ENCODE measurements at regions not wholly inside any gene's neighbourhood (a gene's known extent, or its start where the extent isn't known, plus 50 kb on each side); places are given as distances from the start of the nearest gene placed in this dataset.

DNA sequence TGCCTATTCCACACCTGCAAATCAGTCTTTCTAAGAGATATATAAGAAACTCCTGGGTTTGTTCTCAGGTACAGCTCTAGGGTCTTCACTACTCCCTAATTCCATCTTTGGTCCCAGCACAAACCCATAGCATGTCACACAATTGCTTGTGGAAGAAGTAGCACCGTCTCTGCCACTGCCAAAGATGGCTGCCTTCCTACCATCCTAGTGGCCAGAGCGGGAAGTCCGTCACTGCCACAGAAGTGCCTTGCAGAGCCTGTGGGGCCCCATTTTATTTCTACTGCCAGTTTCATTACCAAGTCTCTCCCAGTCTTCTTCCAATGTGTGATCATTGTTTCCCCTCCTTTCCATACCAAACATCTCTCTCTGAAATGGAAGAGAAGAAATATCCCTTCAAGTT lies 107.6 kb downstream of the CD47 start:
- Histone ChIP-seq H3K36me3 (ENCODE audit: control insufficient read depth in 2 of 2, insufficient read depth in 2 of 2, low read length in 1 of 2) (no peaks in the 10 kb centered on the region), H3K27me3 (ENCODE audit: control insufficient read depth in 2 of 2, insufficient read depth in 1 of 2, low read length in 1 of 2) (no peaks in the 10 kb centered on the region), H3K9me3 (ENCODE audit: control insufficient read depth in 2 of 2, insufficient read depth in 1 of 2, low read length in 1 of 2) (no peaks in the 10 kb centered on the region), H3K4me1 (ENCODE audit: control insufficient read depth in 2 of 2, insufficient read depth in 2 of 2, low read length in 2 of 2) (peaks cover 13 to 31% of the 10 kb centered on the region in 2 donors), H3K27ac (ENCODE audit: low read depth in 1 of 2, low read length in 1 of 2) (no peak overlapping the region), H3K4me3 (ENCODE audit: low read length in 2 of 2) (no peak overlapping the region)
- no peak for DNase-seq (ENCODE audit: low read depth in 6 of 9, low spot score in 9 of 9)
- WGBS, result 96% methylated on average over 3 of the region's 3 CpGs

DNA sequence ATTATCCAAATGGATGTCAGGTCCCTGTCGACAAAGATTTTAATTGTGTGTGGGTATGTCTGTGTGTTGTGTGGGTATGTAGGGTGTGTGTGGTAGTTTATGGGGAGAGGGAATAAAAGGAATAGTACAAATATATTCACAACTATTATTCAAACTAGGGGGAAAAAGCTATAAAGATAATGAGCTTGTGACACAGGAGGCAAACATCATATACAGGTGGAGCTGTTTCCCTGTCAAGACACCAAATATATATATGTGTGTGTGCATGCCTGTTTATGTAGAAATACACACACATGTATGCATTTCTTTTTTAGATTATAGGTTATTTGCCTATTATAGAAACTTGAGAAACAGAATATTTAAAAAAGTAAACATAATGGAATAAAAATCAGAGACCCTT lies 108.7 kb downstream of the CD47 start:
- no peaks in the 10 kb centered on the region for H3K27me3 ChIP-seq (ENCODE audit: control insufficient read depth in 2 of 2, insufficient read depth in 1 of 2, low read length in 1 of 2)
- H3K4me1 ChIP-seq (ENCODE audit: control insufficient read depth in 2 of 2, insufficient read depth in 2 of 2, low read length in 2 of 2), result peaks cover 17 to 33% of the 10 kb centered on the region in 2 donors

DNA sequence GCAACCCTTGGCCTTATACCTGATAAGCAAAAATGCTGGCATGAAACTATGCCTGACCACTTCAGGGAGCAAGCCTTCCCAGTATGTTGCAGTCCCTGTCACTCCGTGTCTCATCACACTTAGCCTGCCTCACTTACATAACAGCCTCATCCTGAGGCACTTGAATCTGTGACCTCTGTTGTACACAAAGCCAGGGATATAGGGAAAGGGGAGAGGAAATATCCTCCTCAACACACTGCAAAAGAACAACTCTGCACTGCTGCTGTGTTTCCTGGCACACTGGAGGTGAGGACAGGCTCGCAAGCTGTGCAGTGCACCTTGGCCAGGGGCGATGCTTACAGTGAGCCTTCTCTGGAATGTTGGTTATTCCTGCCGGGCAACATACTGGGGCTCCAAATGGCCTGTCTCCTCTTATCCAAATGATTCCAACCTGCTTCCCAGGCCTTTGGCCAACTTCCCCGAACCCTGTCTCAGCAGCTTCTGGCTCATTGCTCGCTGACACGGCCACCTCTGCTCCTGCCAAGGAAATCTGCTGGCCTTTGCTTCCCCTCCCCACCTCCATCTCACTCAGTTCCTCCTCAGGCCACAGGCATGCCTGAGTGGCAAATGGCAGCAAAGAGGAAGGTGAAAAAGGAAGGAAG lies 109.2 kb downstream of the CD47 start:
- DNase-seq (ENCODE audit: low read depth in 6 of 9, low spot score in 9 of 9), result no peak
- no peaks in the 10 kb centered on the region for H3K9me3 ChIP-seq (ENCODE audit: control insufficient read depth in 2 of 2, insufficient read depth in 1 of 2, low read length in 1 of 2)
- H3K27ac ChIP-seq (ENCODE audit: low read depth in 1 of 2, low read length in 1 of 2), result no peak overlapping the region
- WGBS, result 85% methylated on average over 7 of the region's 7 CpGs
- no peaks in the 10 kb centered on the region for H3K27me3 ChIP-seq (ENCODE audit: control insufficient read depth in 2 of 2, insufficient read depth in 1 of 2, low read length in 1 of 2)
- no peak overlapping the region for H3K4me3 ChIP-seq (ENCODE audit: low read length in 2 of 2)
- no peaks in the 10 kb centered on the region for H3K36me3 ChIP-seq (ENCODE audit: control insufficient read depth in 2 of 2, insufficient read depth in 2 of 2, low read length in 1 of 2)
- H3K4me1 ChIP-seq (ENCODE audit: control insufficient read depth in 2 of 2, insufficient read depth in 2 of 2, low read length in 2 of 2), result peaks cover 19 to 32% of the 10 kb centered on the region in 2 donors

More for the DNA sequence above, 108.7 kb downstream of the CD47 start:
- H3K27ac ChIP-seq (ENCODE audit: low read depth in 1 of 2, low read length in 1 of 2), result no peak overlapping the region
- no peaks in the 10 kb centered on the region for H3K36me3 ChIP-seq (ENCODE audit: control insufficient read depth in 2 of 2, insufficient read depth in 2 of 2, low read length in 1 of 2)
- no peaks in the 10 kb centered on the region for H3K9me3 ChIP-seq (ENCODE audit: control insufficient read depth in 2 of 2, insufficient read depth in 1 of 2, low read length in 1 of 2)
- H3K4me3 ChIP-seq (ENCODE audit: low read length in 2 of 2), result no peak overlapping the region
- WGBS, result 25% methylated on average over 1 of the region's 1 CpG
- no peak for DNase-seq (ENCODE audit: low read depth in 6 of 9, low spot score in 9 of 9)

DNA sequence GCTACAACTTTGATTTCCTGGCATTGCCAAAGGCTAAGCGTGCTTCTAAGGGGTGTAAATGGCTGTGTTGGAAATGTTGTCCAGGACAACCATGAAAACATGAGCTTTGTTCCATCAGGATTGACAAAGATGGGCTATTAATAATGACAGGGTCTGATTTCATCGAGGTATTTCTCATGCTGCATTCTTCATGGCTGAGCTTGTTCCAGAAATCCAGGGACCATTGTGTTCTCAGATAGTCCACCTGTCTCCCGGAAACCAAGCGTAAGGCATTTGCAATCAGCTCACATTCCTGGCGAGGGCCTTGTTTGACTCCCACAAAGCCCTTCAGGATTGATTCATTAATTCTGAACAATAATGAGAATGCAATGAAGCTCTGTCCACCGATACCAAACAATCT lies 111.3 kb downstream of the CD47 start:
- H3K9me3 ChIP-seq (ENCODE audit: control insufficient read depth in 2 of 2, insufficient read depth in 1 of 2, low read length in 1 of 2), result no peaks in the 10 kb centered on the region
- H3K27ac ChIP-seq (ENCODE audit: low read depth in 1 of 2, low read length in 1 of 2), result peak overlapping the region in 1 of 2 donors; percentile 8
- DNase-seq (ENCODE audit: low read depth in 6 of 9, low spot score in 9 of 9), result no peak
- no peak overlapping the region for H3K4me3 ChIP-seq (ENCODE audit: low read length in 2 of 2)
- H3K4me1 ChIP-seq (ENCODE audit: control insufficient read depth in 2 of 2, insufficient read depth in 2 of 2, low read length in 2 of 2), result peaks cover 34 to 44% of the 10 kb centered on the region in 2 donors
- no peaks in the 10 kb centered on the region for H3K27me3 ChIP-seq (ENCODE audit: control insufficient read depth in 2 of 2, insufficient read depth in 1 of 2, low read length in 1 of 2)
- WGBS, result 97% methylated on average over 6 of the region's 6 CpGs
- H3K36me3 ChIP-seq (ENCODE audit: control insufficient read depth in 2 of 2, insufficient read depth in 2 of 2, low read length in 1 of 2), result no peaks in the 10 kb centered on the region

DNA sequence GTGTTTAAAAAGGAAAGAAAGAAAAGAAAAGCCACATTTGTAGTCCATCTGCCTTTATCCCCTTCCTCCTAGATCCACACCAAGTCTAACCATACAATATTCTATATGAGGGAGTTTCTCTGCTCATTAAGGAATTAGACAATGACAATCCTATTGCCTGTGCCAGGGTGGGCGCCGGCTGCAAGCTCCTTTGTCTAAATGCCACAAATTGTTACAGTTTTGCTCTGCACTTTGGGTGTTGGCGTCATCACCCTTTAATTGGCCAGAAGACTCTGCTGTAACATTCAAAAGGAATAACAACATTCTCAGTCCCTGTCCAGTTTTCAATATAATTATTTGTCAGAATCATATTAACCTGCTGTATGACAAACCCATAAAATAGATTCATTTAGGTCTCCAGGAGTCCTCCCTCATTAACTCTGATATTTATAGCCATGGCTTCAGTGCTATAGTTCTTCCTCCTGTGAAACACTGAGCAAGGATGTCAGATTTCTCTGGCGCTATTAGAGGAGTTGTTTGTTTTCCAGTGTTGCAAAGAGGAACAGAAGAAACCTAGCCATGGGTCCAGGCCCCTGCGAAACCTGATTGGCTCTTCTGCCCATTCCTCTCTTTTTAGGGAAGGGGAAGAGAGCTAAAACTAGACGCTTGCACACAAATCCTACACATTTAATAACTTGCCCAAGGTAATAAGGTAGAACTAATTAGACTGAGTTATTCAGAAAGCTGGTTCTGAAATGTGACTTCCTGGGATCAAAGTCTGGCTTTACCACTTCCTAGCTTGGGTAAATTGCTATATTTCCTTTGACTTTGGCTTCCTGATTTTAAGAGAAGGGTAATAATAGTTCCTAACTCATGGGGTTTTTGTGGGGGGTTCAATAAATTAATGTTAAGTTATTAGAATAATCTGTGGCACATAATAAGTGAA lies 112.4 kb downstream of the CD47 start:
- no peak overlapping the region for H3K27ac ChIP-seq (ENCODE audit: low read depth in 1 of 2, low read length in 1 of 2)
- WGBS, result 91% methylated on average over 6 of the region's 6 CpGs
- no peak overlapping the region for H3K4me3 ChIP-seq (ENCODE audit: low read length in 2 of 2)
- H3K36me3 ChIP-seq (ENCODE audit: control insufficient read depth in 2 of 2, insufficient read depth in 2 of 2, low read length in 1 of 2), result no peaks in the 10 kb centered on the region
- peaks cover 34 to 44% of the 10 kb centered on the region in 2 donors for H3K4me1 ChIP-seq (ENCODE audit: control insufficient read depth in 2 of 2, insufficient read depth in 2 of 2, low read length in 2 of 2)
- no peaks in the 10 kb centered on the region for H3K9me3 ChIP-seq (ENCODE audit: control insufficient read depth in 2 of 2, insufficient read depth in 1 of 2, low read length in 1 of 2)
- DNase-seq (ENCODE audit: low read depth in 6 of 9, low spot score in 9 of 9), result peak in 5 of 9 donors; percentile 21 to 66 (median 30)
- H3K27me3 ChIP-seq (ENCODE audit: control insufficient read depth in 2 of 2, insufficient read depth in 1 of 2, low read length in 1 of 2), result no peaks in the 10 kb centered on the region

DNA sequence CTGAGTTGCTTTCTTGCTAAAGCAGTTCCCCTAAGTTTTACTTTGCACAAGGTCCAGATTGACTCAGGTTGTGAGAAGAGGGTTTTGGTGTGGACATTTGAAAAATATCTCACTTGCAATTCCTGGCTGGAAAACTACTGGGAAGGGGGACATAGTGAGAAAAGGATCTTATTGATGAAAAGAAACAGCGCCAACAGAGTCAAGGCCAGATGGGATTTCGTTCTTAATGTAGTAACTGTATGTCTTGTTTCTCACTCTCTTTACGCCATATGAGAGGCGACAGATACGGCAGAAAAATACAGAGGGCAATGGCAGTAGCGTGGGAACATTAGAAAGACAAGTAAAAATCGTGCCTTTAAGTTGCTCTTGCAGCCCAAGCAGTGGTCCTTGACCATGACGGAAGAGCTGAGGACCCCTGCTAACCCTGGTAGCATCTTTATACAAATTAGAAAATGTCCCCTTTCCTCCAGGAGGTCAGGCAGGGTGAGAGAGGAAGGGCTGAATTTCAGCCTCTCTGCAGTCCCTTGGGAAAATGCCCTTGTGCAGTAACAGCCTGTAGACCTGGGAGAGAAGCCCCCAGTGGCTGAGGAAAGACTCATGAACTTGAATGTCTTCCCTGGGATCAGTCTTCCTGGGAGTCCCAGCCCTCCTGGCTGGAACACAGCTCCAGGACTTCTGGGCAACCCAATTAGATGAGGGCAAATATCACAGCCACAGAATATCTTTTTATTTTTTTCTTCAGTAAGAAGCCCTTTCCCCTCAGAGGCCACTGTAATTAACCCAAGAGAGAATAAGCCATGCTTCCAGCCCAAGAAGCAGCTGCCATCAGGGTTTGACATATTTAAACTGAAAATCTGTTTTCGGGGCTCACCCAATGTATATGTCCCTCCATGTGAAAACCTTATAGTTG lies 113.4 kb downstream of the CD47 start:
- DNase-seq (ENCODE audit: low read depth in 6 of 9, low spot score in 9 of 9), result no peak
- no peaks in the 10 kb centered on the region for H3K9me3 ChIP-seq (ENCODE audit: control insufficient read depth in 2 of 2, insufficient read depth in 1 of 2, low read length in 1 of 2)
- no peaks in the 10 kb centered on the region for H3K27me3 ChIP-seq (ENCODE audit: control insufficient read depth in 2 of 2, insufficient read depth in 1 of 2, low read length in 1 of 2)
- no peak overlapping the region for H3K27ac ChIP-seq (ENCODE audit: low read depth in 1 of 2, low read length in 1 of 2)
- H3K36me3 ChIP-seq (ENCODE audit: control insufficient read depth in 2 of 2, insufficient read depth in 2 of 2, low read length in 1 of 2), result no peaks in the 10 kb centered on the region
- WGBS, result 98% methylated on average over 9 of the region's 9 CpGs
- peaks cover 34 to 44% of the 10 kb centered on the region in 2 donors for H3K4me1 ChIP-seq (ENCODE audit: control insufficient read depth in 2 of 2, insufficient read depth in 2 of 2, low read length in 2 of 2)
- no peak overlapping the region for H3K4me3 ChIP-seq (ENCODE audit: low read length in 2 of 2)

DNA sequence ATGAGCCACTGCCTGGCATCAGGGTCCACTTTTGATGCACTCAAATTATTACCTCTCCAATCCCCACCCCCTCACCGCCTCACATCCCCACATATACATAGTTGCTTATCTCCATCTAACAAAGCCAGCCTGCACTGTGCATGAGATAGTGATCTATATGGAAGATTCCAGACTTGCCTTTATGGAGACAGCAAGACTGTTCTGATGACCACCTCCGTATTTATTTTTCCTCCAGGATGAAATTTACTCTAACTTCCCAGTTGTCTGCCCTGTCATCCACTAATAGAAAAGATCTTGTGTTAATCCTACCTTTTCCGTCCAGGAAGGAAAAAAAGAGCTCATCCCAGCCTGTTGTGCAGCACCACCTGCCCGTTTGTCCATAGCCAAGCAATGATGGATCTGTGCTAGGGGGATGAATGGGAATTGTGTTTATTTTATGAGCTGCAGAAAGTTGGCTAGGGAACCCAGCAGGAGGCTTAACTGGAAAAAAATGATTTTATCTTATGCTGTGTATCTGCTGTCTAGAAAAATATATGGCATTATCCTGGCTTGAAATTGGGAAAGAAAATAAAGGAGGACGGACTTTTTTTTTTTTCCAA lies 114.5 kb downstream of the CD47 start:
- H3K9me3 ChIP-seq (ENCODE audit: control insufficient read depth in 2 of 2, insufficient read depth in 1 of 2, low read length in 1 of 2), result no peaks in the 10 kb centered on the region
- DNase-seq (ENCODE audit: low read depth in 6 of 9, low spot score in 9 of 9), result no peak
- peak overlapping the region; percentile 36 to 88 for H3K27ac ChIP-seq (ENCODE audit: low read depth in 1 of 2, low read length in 1 of 2)
- H3K4me1 ChIP-seq (ENCODE audit: control insufficient read depth in 2 of 2, insufficient read depth in 2 of 2, low read length in 2 of 2), result peaks cover 34 to 44% of the 10 kb centered on the region in 2 donors
- H3K36me3 ChIP-seq (ENCODE audit: control insufficient read depth in 2 of 2, insufficient read depth in 2 of 2, low read length in 1 of 2), result no peaks in the 10 kb centered on the region
- no peak overlapping the region for H3K4me3 ChIP-seq (ENCODE audit: low read length in 2 of 2)
- no peaks in the 10 kb centered on the region for H3K27me3 ChIP-seq (ENCODE audit: control insufficient read depth in 2 of 2, insufficient read depth in 1 of 2, low read length in 1 of 2)
- 96% methylated on average over 5 of the region's 5 CpGs for WGBS

DNA sequence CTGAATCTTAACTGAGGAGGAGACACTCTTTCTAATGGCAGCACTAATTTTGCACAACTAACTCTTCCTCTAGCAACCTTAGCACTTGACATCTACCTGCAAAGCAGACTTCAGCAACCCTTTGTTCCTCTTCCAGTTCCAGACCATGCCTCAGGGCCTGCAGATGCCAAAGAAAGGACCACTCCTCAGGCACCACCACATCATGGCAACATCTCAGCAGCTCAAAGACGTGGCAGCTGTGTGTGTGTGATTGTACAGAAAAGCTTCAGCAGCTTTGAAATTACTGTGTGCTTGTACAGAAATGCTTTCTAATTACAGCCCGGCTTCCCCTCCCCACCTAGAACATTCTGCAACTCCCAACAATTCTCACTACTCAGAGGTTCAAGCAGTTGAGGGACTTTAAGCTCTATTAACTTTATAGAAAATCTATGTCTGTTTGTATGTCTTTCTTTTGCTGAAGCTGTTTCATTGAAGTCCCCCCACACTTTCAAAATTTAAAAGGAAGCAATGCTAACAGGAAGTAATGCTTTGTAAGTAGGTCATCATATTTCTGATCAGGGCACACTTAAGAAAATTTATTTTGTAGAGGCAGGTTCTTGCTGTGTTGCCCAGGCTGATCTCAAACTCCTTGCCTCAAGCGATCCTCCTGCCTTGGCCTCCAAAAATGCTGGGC lies 115.2 kb downstream of the CD47 start:
- H3K36me3 ChIP-seq (ENCODE audit: control insufficient read depth in 2 of 2, insufficient read depth in 2 of 2, low read length in 1 of 2), result no peaks in the 10 kb centered on the region
- no peaks in the 10 kb centered on the region for H3K27me3 ChIP-seq (ENCODE audit: control insufficient read depth in 2 of 2, insufficient read depth in 1 of 2, low read length in 1 of 2)
- no peak overlapping the region for H3K4me3 ChIP-seq (ENCODE audit: low read length in 2 of 2)
- peaks cover 34 to 44% of the 10 kb centered on the region in 2 donors for H3K4me1 ChIP-seq (ENCODE audit: control insufficient read depth in 2 of 2, insufficient read depth in 2 of 2, low read length in 2 of 2)
- WGBS, result 50% methylated on average over 3 of the region's 3 CpGs
- H3K27ac ChIP-seq (ENCODE audit: low read depth in 1 of 2, low read length in 1 of 2), result peak overlapping the region; percentile 72 to 88
- H3K9me3 ChIP-seq (ENCODE audit: control insufficient read depth in 2 of 2, insufficient read depth in 1 of 2, low read length in 1 of 2), result no peaks in the 10 kb centered on the region
- DNase-seq (ENCODE audit: low read depth in 6 of 9, low spot score in 9 of 9), result peak in 6 of 9 donors; percentile 21 to 68 (median 37)

Data from thymus (tissue), 11 donors.